CD4-positive, alpha-beta memory T cell (primary cell): ENCODE measurements at regions not wholly inside any gene's neighbourhood (a gene's known extent, or its start where the extent isn't known, plus 50 kb on each side); places are given as distances from the start of the nearest gene placed in this dataset.
"Not testable (repeated sequence)": the region's sequence is repeated elsewhere in the genome, so short reads cannot be mapped to it uniquely, and the experiment has no call there.

ENCODE experiments used
- CTCF ChIA-PET: fragments of 350-600 bp; sonication (Branson Sonifier 250); formaldehyde crosslinking; loops from one replicate; lab custom pipeline; 2021; ENCODE audit warnings: inconsistent platforms; ENCODE audit not compliant: partially characterized antibody; lab: Charles Lee
- POLR2A ChIA-PET: fragments of 350-600 bp; sonication (Branson Sonifier 250); formaldehyde crosslinking; loops from one replicate; lab custom pipeline; 2021; ENCODE audit not compliant: partially characterized antibody; lab: Charles Lee
- DNase-seq, 5 donors: peaks; one replicate each; pipeline versions ENCODE4 v3.0.0 to v3.0.0-alpha.2; 2020 to 2022; ENCODE audit warnings: mixed read lengths in 1 of 5
- H3K27ac ChIP-seq: one replicate; pipeline ENCODE4 v1.7.0; 2013; ENCODE audit warnings: low read depth, low read length
- H3K27me3 ChIP-seq: 2 replicates; pipeline ENCODE4 v1.7.0; 2013; ENCODE audit warnings: mild to moderate bottlenecking, low read length, moderate library complexity; ENCODE audit not compliant: insufficient read depth
- H3K36me3 ChIP-seq: 2 replicates; pipeline ENCODE4 v1.7.0; 2013; ENCODE audit warnings: mild to moderate bottlenecking, low read length, moderate library complexity; ENCODE audit not compliant: insufficient read depth
- H3K4me1 ChIP-seq: 2 replicates; pipeline ENCODE4 v1.7.0; 2013; ENCODE audit warnings: mild to moderate bottlenecking, low read length, moderate library complexity; ENCODE audit not compliant: insufficient read depth
- H3K4me3 ChIP-seq, 2 donors: one replicate each; pipeline ENCODE4 v1.7.0; 2013; ENCODE audit warnings: low read length in 2 of 2, mild to moderate bottlenecking in 1 of 2
- H3K9me3 ChIP-seq, 2 donors: one replicate each; pipeline ENCODE4 v1.7.0; 2013; ENCODE audit warnings: low read length in 2 of 2, control low read depth in 1 of 2; ENCODE audit not compliant: control insufficient read depth in 1 of 2
- H3K27ac Mint-ChIP-seq, 7 donors: one replicate each; pipeline ENCODE4 v1.8.0; 2020 to 2021; ENCODE audit warnings: mixed read lengths in 7 of 7, mild to moderate bottlenecking in 6 of 7, inconsistent platforms in 3 of 7, moderate library complexity in 3 of 7
- H3K27me3 Mint-ChIP-seq, 2 donors: one replicate each; pipeline ENCODE4 v1.8.0; 2020 to 2021; ENCODE audit warnings: mixed read lengths in 2 of 2
- H3K36me3 Mint-ChIP-seq, 2 donors: one replicate each; pipeline ENCODE4 v1.8.0; 2020 to 2021; ENCODE audit warnings: mixed read lengths in 2 of 2, inconsistent platforms in 1 of 2, mild to moderate bottlenecking in 1 of 2
- H3K4me1 Mint-ChIP-seq, 4 donors: one replicate each; pipeline ENCODE4 v1.8.0; 2020 to 2021; ENCODE audit warnings: mixed read lengths in 4 of 4, mild to moderate bottlenecking in 1 of 4
- H3K4me3 Mint-ChIP-seq, 8 donors: one replicate each; pipeline ENCODE4 v1.8.0; 2020 to 2021; ENCODE audit warnings: mixed read lengths in 8 of 8, mild to moderate bottlenecking in 7 of 8, moderate library complexity in 6 of 8, inconsistent platforms in 3 of 8
- H3K9me3 Mint-ChIP-seq, 8 donors: one replicate each; pipeline ENCODE4 v1.8.0; 2020 to 2021; ENCODE audit warnings: mixed read lengths in 8 of 8, mild to moderate bottlenecking in 5 of 8, inconsistent platforms in 3 of 8, moderate library complexity in 1 of 8
- intact Hi-C: fragments of 100-400 bp; cut with micrococcal nuclease; formaldehyde crosslinking; loops from one replicate; pipeline ENCODE4 v1.15.1; 2023

GRCh38 chr5:71923755-71924154, 183.5 kb upstream of the MAP1B start:
- Mint-ChIP-seq H3K36me3 (no peaks in the 10 kb centered on the region), H3K9me3 (peaks cover 0 to 11% (median 9%) of the 10 kb centered on the region in 8 donors), H3K4me3 (no peak overlapping the region), H3K27me3 (peaks cover 0 to 3% of the 10 kb centered on the region in 2 donors), H3K27ac (no peak overlapping the region), H3K4me1 (no peaks in the 10 kb centered on the region)
- ChIA-PET POLR2A (no interaction called here), CTCF (no interaction called here)
- H3K36me3 ChIP-seq: no peaks in the 10 kb centered on the region
- H3K27me3 ChIP-seq: no peaks in the 10 kb centered on the region
- no peak for DNase-seq
- H3K4me3 ChIP-seq: no peak overlapping the region
- intact Hi-C loops: no loop called here
- no peaks in the 10 kb centered on the region for H3K4me1 ChIP-seq
- H3K27ac ChIP-seq: no peak overlapping the region
- no peaks in the 10 kb centered on the region for H3K9me3 ChIP-seq

- H3K27ac ChIP-seq: no peak overlapping the region
- Mint-ChIP-seq H3K27ac (no peak overlapping the region), H3K4me3 (no peak overlapping the region), H3K4me1 (no peaks in the 10 kb centered on the region), H3K36me3 (no peaks in the 10 kb centered on the region), H3K9me3 (peaks cover 0 to 11% (median 9%) of the 10 kb centered on the region in 8 donors), H3K27me3 (peaks cover 0 to 3% of the 10 kb centered on the region in 2 donors)
- no peak for DNase-seq
- no peaks in the 10 kb centered on the region for H3K4me1 ChIP-seq
- H3K27me3 ChIP-seq: no peaks in the 10 kb centered on the region
- H3K36me3 ChIP-seq: no peaks in the 10 kb centered on the region
- no peaks in the 10 kb centered on the region for H3K9me3 ChIP-seq
- no peak overlapping the region for H3K4me3 ChIP-seq
- CTCF ChIA-PET: no interaction called here
- intact Hi-C loops: no loop called here
- POLR2A ChIA-PET: no interaction called here
Observed at GRCh38 chr5:71924325-71924724, 182.9 kb upstream of the MAP1B start.

GRCh38 chr5:71924980-71925379, 182.3 kb upstream of the MAP1B start:
- no peak for DNase-seq
- Mint-ChIP-seq H3K27me3 (peaks cover 1 to 3% of the 10 kb centered on the region in 2 donors), H3K4me1 (no peaks in the 10 kb centered on the region), H3K9me3 (peaks cover 0 to 11% (median 8%) of the 10 kb centered on the region in 8 donors), H3K4me3 (no peak overlapping the region), H3K27ac (no peak overlapping the region), H3K36me3 (no peaks in the 10 kb centered on the region)
- Histone ChIP-seq H3K4me1 (no peaks in the 10 kb centered on the region), H3K4me3 (no peak overlapping the region), H3K36me3 (no peaks in the 10 kb centered on the region), H3K9me3 (no peaks in the 10 kb centered on the region), H3K27ac (no peak overlapping the region), H3K27me3 (no peaks in the 10 kb centered on the region)
- CTCF ChIA-PET: no interaction called here
- intact Hi-C loops: no loop called here
- POLR2A ChIA-PET: no interaction called here

DNA sequence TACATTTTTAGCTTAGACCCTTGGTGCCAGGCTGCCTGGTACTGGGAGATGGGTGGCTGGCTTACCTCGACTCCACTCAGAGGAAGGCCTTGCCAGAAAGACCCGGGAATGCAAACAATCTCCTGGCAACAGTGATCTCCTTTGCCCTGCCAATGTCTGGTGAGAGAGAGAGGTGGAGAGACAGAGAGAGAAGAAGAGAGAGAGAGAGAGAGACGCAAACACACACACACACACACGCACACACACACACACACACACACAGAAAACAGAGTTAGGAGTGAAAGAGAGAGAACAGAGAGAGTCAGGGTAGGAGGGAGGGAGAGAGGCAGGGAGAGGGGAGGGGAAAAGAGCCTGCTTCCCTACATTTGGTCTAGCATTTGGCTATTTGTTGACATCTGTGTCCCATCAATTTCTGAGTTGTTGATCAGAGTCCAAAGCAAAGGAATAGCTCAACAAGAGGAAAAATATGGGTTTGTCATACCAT, 181.6 kb upstream of the MAP1B start:
- H3K4me3 Mint-ChIP-seq: no peak overlapping the region
- H3K27ac ChIP-seq: no peak overlapping the region

DNA sequence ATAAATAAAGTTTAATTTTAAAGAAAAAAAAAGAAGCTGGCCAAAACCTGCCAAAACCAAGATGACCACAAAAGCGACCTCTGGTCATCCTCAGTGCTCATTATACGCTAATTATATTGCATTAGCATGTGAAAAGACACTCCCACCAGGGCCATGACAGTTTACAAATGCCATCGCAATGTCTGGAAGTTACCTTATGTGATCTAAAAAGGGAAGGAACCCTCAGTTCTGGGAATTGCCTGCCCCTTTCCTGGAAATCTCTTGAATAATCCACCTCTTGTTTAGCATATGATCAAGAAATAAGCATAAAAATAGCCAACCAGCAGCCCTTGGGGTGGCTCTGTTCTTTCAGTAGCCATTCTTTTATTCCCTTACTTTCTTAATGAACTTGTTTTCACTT, 178.3 kb upstream of the MAP1B start:
- H3K27me3 ChIP-seq: no peaks in the 10 kb centered on the region
- ChIA-PET POLR2A (no interaction called here), CTCF (no interaction called here)
- Mint-ChIP-seq H3K27ac (no peak overlapping the region), H3K27me3 (peaks cover 1 to 6% of the 10 kb centered on the region in 2 donors), H3K4me3 (no peak overlapping the region), H3K9me3 (peaks cover 0 to 10% (median 9%) of the 10 kb centered on the region in 8 donors), H3K36me3 (no peaks in the 10 kb centered on the region), H3K4me1 (no peaks in the 10 kb centered on the region)
- H3K9me3 ChIP-seq: no peaks in the 10 kb centered on the region
- no peaks in the 10 kb centered on the region for H3K4me1 ChIP-seq
- H3K36me3 ChIP-seq: no peaks in the 10 kb centered on the region
- no peak for DNase-seq
- no peak overlapping the region for H3K4me3 ChIP-seq
- no peak overlapping the region for H3K27ac ChIP-seq
- intact Hi-C loops: no loop called here

More for the DNA sequence above, 181.6 kb upstream of the MAP1B start:
- Mint-ChIP-seq H3K27ac (no peak overlapping the region), H3K9me3 (peaks cover 0 to 10% (median 8%) of the 10 kb centered on the region in 8 donors), H3K36me3 (no peaks in the 10 kb centered on the region), H3K4me1 (no peaks in the 10 kb centered on the region), H3K27me3 (peaks cover 1 to 4% of the 10 kb centered on the region in 2 donors)
- CTCF ChIA-PET: no interaction called here
- Histone ChIP-seq H3K9me3 (no peaks in the 10 kb centered on the region), H3K4me1 (no peaks in the 10 kb centered on the region), H3K36me3 (no peaks in the 10 kb centered on the region), H3K4me3 (no peak overlapping the region), H3K27me3 (no peaks in the 10 kb centered on the region)
- no peak for DNase-seq
- POLR2A ChIA-PET: no interaction called here
- intact Hi-C loops: no loop called here

DNA sequence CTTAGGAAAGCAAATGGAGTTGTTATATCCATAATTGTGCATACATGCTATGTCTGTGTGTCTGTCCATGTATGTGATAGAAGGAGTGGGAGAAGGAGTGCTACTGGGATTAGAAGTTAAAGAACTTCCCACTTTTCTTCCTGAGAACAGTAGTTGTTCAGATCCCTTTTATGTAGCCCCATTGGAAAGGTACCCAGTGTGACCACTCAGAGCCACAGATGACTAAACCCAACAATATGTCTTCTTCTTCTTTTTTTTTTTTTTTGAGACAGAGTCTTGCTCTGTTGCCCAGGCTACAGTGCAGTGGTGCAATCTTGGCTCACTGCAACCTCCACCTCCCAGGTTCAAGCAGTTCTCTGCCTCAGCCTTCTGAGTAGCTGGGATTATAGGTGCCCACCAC, 176.7 kb upstream of the MAP1B start:
- H3K36me3 Mint-ChIP-seq, H3K9me3 ChIP-seq, H3K4me1 Mint-ChIP-seq, H3K27ac ChIP-seq, DNase-seq, H3K36me3 ChIP-seq, CTCF ChIA-PET, H3K27me3 Mint-ChIP-seq, intact Hi-C loops, H3K27me3 ChIP-seq, H3K27ac Mint-ChIP-seq, H3K4me3 ChIP-seq, POLR2A ChIA-PET, H3K4me1 ChIP-seq, H3K4me3 Mint-ChIP-seq: not testable (repeated sequence)
- peaks cover 0 to 10% (median 9%) of the 10 kb centered on the region in 8 donors for H3K9me3 Mint-ChIP-seq

DNA sequence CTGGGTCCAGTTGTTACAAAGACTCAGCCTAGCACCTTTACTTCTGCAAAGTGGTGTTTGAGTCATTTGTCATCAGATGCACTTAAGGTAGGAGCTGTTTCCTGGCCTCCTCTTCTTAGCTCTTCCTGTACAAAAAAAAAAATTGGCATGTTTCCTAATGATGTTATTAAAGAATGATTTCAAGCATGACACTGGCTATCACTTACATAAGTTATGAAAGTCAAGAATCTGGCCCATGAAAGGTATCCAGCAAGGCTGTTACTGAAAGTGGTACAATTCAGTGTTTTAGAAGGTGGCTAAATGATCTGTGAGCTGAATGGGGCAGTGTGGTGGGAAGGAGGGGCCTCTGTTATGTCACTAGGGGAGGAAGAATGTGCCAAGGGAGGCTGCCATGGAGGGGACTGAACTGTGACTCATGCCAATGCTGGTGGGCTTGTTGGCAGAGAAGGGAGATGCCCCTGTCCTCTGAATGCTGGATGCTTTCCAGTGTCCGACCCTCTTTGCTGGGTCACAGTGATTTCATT, 175.1 kb upstream of the MAP1B start:
- intact Hi-C loops: no loop called here
- no peaks in the 10 kb centered on the region for H3K36me3 Mint-ChIP-seq
- no peak for DNase-seq
- no peaks in the 10 kb centered on the region for H3K9me3 ChIP-seq
- H3K27ac Mint-ChIP-seq: no peak overlapping the region
- peaks cover 1 to 12% of the 10 kb centered on the region in 2 donors for H3K27me3 Mint-ChIP-seq
- H3K9me3 Mint-ChIP-seq: peaks cover 0 to 10% (median 5%) of the 10 kb centered on the region in 8 donors
- no peaks in the 10 kb centered on the region for H3K4me1 ChIP-seq
- no peak overlapping the region for H3K4me3 Mint-ChIP-seq
- H3K27ac ChIP-seq: no peak overlapping the region
- no peaks in the 10 kb centered on the region for H3K4me1 Mint-ChIP-seq
- no peaks in the 10 kb centered on the region for H3K27me3 ChIP-seq
- ChIA-PET POLR2A (no interaction called here), CTCF (interaction anchor here (1.3 kb wide), 1 partner anchor 10 kb away, joined by 4 read pairs; no protein-coding TSS in a partner anchor)
- H3K36me3 ChIP-seq: no peaks in the 10 kb centered on the region
- H3K4me3 ChIP-seq: no peak overlapping the region
